ENCODE measurements at regions not wholly inside any gene's neighbourhood (a gene's known extent, or its start where the extent isn't known, plus 50 kb on each side); places are given as distances from the start of the nearest gene placed in this dataset.

- TF ChIP-seq CTCF (IDR thresholded peaks at IDR 0.05) (no peak), EP300 (IDR thresholded peaks at IDR 0.05) (no peak), POLR2A (IDR thresholded peaks at IDR 0.05) (no peak), POLR2AphosphoS5 (IDR thresholded peaks at IDR 0.05) (no peak)
Measured at GRCh38 chr15:70195171-70195570, 97.5 kb upstream of the TLE3 start.

Data from stomach (tissue), 4 donors.